GM23338 (cell line): ENCODE measurements at regions not wholly inside any gene's neighbourhood (a gene's known extent, or its start where the extent isn't known, plus 50 kb on each side); places are given as distances from the start of the nearest gene placed in this dataset.

Experiments used
- CREB1 ChIP-seq: fragments of 250-450 bp; sonication (Bioruptor Pico); IDR thresholded peaks from 2 replicates; pipeline ENCODE4 v1.5.0; 2020; ENCODE audit warnings: low read depth, mild to moderate bottlenecking, moderate library complexity
- EZH2 ChIP-seq: fragments of 200-600 bp; sonication (generic); IDR thresholded peaks from one replicate; pipeline ENCODE4 v1.8.0; 2017; ENCODE audit warnings: antibody characterized with exemption, mild to moderate bottlenecking, low read depth; ENCODE audit not compliant: unreplicated experiment
- EZH2phosphoT487 ChIP-seq: fragments of 200-600 bp; sonication (generic); IDR thresholded peaks from one replicate; pipeline ENCODE4 v1.8.1; 2018; ENCODE audit warnings: antibody characterized with exemption; ENCODE audit not compliant: unreplicated experiment
- POLR2AphosphoS5 ChIP-seq: IDR thresholded peaks from 2 replicates; pipeline ENCODE4 v1.6.1; 2016; ENCODE audit warnings: antibody characterized with exemption, low read depth
- TF ChIP-seq, protein P1 (sequence below), 2 experiments: fragments of 200-600 bp in 1 of 2; sonication (generic) in 1 of 2; conservative IDR thresholded peaks; 2 replicates each; pipeline versions ENCODE4 v1.5.1 to v1.6.1; 2016 to 2017; ENCODE audit warnings: antibody characterized with exemption in 2 of 2, low read depth in 2 of 2, mild to moderate bottlenecking in 2 of 2, moderate library complexity in 1 of 2
- TF ChIP-seq, protein P2 (sequence below): IDR thresholded peaks from 2 replicates; pipeline ENCODE4 v1.6.1; 2016; ENCODE audit warnings: antibody characterized with exemption
- TF ChIP-seq, protein P3 (sequence below): IDR thresholded peaks from one replicate; pipeline ENCODE4 v1.6.1; 2018; ENCODE audit warnings: antibody characterized with exemption; ENCODE audit not compliant: unreplicated experiment

DNA sequence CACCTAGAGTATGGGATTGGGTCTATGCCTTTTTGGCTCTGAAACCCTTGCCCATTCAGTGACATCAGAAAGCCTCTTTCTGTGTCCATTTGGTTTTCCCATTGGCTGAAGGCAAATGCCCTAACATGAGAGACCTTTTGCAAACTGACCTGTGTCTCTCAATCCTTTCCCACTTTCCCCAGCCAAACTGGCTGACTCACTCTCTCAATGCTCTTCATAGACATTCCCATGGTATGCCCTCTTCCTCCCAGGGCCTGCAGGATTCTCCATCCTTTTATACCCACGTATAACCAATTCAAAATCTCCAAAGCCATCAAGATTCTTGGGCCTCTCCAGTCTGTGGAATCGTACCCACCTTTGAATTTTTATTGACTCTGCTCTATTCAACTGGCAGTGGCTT, 563.3 kb downstream of the GATA3 start:
- TF ChIP-seq EZH2phosphoT487 = no peak
- TF ChIP-seq, protein P1, sequence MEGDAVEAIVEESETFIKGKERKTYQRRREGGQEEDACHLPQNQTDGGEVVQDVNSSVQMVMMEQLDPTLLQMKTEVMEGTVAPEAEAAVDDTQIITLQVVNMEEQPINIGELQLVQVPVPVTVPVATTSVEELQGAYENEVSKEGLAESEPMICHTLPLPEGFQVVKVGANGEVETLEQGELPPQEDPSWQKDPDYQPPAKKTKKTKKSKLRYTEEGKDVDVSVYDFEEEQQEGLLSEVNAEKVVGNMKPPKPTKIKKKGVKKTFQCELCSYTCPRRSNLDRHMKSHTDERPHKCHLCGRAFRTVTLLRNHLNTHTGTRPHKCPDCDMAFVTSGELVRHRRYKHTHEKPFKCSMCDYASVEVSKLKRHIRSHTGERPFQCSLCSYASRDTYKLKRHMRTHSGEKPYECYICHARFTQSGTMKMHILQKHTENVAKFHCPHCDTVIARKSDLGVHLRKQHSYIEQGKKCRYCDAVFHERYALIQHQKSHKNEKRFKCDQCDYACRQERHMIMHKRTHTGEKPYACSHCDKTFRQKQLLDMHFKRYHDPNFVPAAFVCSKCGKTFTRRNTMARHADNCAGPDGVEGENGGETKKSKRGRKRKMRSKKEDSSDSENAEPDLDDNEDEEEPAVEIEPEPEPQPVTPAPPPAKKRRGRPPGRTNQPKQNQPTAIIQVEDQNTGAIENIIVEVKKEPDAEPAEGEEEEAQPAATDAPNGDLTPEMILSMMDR (conservative IDR thresholded peaks at IDR 0.05; ENCODE audit: low read depth in 2 of 2) = no peak
- no peak for TF ChIP-seq POLR2AphosphoS5
- TF ChIP-seq EZH2 = no peak
- TF ChIP-seq, protein P2, sequence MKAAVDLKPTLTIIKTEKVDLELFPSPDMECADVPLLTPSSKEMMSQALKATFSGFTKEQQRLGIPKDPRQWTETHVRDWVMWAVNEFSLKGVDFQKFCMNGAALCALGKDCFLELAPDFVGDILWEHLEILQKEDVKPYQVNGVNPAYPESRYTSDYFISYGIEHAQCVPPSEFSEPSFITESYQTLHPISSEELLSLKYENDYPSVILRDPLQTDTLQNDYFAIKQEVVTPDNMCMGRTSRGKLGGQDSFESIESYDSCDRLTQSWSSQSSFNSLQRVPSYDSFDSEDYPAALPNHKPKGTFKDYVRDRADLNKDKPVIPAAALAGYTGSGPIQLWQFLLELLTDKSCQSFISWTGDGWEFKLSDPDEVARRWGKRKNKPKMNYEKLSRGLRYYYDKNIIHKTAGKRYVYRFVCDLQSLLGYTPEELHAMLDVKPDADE = no peak
- TF ChIP-seq, protein P3, sequence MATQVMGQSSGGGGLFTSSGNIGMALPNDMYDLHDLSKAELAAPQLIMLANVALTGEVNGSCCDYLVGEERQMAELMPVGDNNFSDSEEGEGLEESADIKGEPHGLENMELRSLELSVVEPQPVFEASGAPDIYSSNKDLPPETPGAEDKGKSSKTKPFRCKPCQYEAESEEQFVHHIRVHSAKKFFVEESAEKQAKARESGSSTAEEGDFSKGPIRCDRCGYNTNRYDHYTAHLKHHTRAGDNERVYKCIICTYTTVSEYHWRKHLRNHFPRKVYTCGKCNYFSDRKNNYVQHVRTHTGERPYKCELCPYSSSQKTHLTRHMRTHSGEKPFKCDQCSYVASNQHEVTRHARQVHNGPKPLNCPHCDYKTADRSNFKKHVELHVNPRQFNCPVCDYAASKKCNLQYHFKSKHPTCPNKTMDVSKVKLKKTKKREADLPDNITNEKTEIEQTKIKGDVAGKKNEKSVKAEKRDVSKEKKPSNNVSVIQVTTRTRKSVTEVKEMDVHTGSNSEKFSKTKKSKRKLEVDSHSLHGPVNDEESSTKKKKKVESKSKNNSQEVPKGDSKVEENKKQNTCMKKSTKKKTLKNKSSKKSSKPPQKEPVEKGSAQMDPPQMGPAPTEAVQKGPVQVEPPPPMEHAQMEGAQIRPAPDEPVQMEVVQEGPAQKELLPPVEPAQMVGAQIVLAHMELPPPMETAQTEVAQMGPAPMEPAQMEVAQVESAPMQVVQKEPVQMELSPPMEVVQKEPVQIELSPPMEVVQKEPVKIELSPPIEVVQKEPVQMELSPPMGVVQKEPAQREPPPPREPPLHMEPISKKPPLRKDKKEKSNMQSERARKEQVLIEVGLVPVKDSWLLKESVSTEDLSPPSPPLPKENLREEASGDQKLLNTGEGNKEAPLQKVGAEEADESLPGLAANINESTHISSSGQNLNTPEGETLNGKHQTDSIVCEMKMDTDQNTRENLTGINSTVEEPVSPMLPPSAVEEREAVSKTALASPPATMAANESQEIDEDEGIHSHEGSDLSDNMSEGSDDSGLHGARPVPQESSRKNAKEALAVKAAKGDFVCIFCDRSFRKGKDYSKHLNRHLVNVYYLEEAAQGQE = no peak
- TF ChIP-seq CREB1 = no peak
